HFFc6 (cell line): ENCODE measurements at regions not wholly inside any gene's neighbourhood (a gene's known extent, or its start where the extent isn't known, plus 50 kb on each side); places are given as distances from the start of the nearest gene placed in this dataset.

ENCODE experiments used
- DNase-seq: peaks from one replicate; pipeline ENCODE4 v3.0.0-alpha.2; 2018
- H3K27ac Mint-ChIP-seq: 2 replicates; pipeline ENCODE4 v1.8.0; 2020; ENCODE audit warnings: mild to moderate bottlenecking, mixed read lengths
- H3K27me3 Mint-ChIP-seq: 2 replicates; pipeline ENCODE4 v1.8.0; 2021; ENCODE audit warnings: mild to moderate bottlenecking, moderate library complexity, mixed read lengths; ENCODE audit not compliant: insufficient read depth
- H3K36me3 Mint-ChIP-seq: 2 replicates; pipeline ENCODE4 v1.8.0; 2021; ENCODE audit warnings: low read depth, mixed read lengths
- H3K4me1 Mint-ChIP-seq: 2 replicates; pipeline ENCODE4 v1.8.0; 2020; ENCODE audit warnings: low read depth, mixed read lengths
- H3K4me3 Mint-ChIP-seq: 2 replicates; pipeline ENCODE4 v1.8.0; 2020; ENCODE audit warnings: mild to moderate bottlenecking, moderate library complexity, mixed read lengths
- H3K9me3 Mint-ChIP-seq: 2 replicates; pipeline ENCODE4 v1.8.0; 2020; ENCODE audit warnings: mild to moderate bottlenecking, mixed read lengths
- TF ChIP-seq, protein P1 (sequence below): fragments of 200-600 bp; sonication (generic); IDR thresholded peaks from 2 replicates; pipeline ENCODE4 v1.5.0; 2021; ENCODE audit warnings: antibody characterized with exemption, mild to moderate bottlenecking

GRCh38 chr5:144742361-144742760, 571.7 kb downstream of the KCTD16 start:
- TF ChIP-seq, protein P1, sequence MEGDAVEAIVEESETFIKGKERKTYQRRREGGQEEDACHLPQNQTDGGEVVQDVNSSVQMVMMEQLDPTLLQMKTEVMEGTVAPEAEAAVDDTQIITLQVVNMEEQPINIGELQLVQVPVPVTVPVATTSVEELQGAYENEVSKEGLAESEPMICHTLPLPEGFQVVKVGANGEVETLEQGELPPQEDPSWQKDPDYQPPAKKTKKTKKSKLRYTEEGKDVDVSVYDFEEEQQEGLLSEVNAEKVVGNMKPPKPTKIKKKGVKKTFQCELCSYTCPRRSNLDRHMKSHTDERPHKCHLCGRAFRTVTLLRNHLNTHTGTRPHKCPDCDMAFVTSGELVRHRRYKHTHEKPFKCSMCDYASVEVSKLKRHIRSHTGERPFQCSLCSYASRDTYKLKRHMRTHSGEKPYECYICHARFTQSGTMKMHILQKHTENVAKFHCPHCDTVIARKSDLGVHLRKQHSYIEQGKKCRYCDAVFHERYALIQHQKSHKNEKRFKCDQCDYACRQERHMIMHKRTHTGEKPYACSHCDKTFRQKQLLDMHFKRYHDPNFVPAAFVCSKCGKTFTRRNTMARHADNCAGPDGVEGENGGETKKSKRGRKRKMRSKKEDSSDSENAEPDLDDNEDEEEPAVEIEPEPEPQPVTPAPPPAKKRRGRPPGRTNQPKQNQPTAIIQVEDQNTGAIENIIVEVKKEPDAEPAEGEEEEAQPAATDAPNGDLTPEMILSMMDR = no peak
- Mint-ChIP-seq H3K36me3 (peaks cover 7% of the 10 kb centered on the region; the same call in 1 of the 2 replicates), H3K4me3 (no peak overlapping the region), H3K9me3 (peaks cover 9% of the 10 kb centered on the region), H3K27me3 (peaks cover 4% of the 10 kb centered on the region), H3K4me1 (no peaks in the 10 kb centered on the region; the same call in 1 of the 2 replicates), H3K27ac (no peak overlapping the region)
- no peak for DNase-seq

GRCh38 chr5:144731786-144732185, 561.1 kb downstream of the KCTD16 start:
- no peak for DNase-seq
- Mint-ChIP-seq H3K4me3 (no peak overlapping the region), H3K4me1 (no peaks in the 10 kb centered on the region), H3K27me3 (peaks cover 2% of the 10 kb centered on the region), H3K9me3 (peaks cover 41% of the 10 kb centered on the region), H3K36me3 (peaks cover 28% of the 10 kb centered on the region), H3K27ac (no peak overlapping the region)
- TF ChIP-seq, protein P1 = no peak

GRCh38 chr5:144712090-144712489, 541.4 kb downstream of the KCTD16 start:
- no peak overlapping the region for H3K4me3 Mint-ChIP-seq
- H3K36me3 Mint-ChIP-seq = peaks cover 5% of the 10 kb centered on the region
- H3K27me3 Mint-ChIP-seq = peaks cover 2% of the 10 kb centered on the region
- no peak for DNase-seq
- TF ChIP-seq, protein P1 = no peak
- H3K9me3 Mint-ChIP-seq = no peaks in the 10 kb centered on the region; the same call in 1 of the 2 replicates
- no peaks in the 10 kb centered on the region for H3K4me1 Mint-ChIP-seq
- H3K27ac Mint-ChIP-seq = no peak overlapping the region

DNA sequence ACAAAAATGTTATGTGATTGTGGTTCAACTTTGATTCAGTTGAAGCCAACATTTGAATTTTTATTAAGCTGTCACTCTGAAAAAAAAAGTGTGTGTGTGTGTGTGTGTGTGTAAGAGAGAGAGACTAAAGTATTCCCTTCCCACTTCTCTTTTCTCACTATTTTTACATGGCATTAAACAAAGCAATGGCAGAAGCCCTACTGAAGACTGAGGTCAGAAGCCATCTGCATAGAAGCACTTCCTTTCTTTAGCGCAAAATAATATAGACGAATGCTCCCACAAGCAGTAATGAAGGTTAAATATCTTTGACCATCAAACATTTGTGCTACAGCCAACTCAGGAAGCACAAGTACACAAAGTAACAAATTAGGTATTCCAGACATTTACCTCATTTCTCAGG, 540.5 kb downstream of the KCTD16 start:
- TF ChIP-seq, protein P1 = no peak
- Mint-ChIP-seq H3K27me3 (peaks cover 2% of the 10 kb centered on the region), H3K36me3 (peaks cover 5% of the 10 kb centered on the region), H3K9me3 (no peaks in the 10 kb centered on the region; the same call in 1 of the 2 replicates), H3K4me1 (no peaks in the 10 kb centered on the region), H3K27ac (no peak overlapping the region), H3K4me3 (no peak overlapping the region)
- no peak for DNase-seq

- Mint-ChIP-seq H3K4me1 (no peaks in the 10 kb centered on the region), H3K4me3 (no peak overlapping the region), H3K36me3 (peaks cover 5% of the 10 kb centered on the region), H3K27ac (no peak overlapping the region), H3K27me3 (peaks cover 2% of the 10 kb centered on the region), H3K9me3 (no peaks in the 10 kb centered on the region; the same call in 1 of the 2 replicates)
- TF ChIP-seq, protein P1 = no peak
- no peak for DNase-seq
Measured at GRCh38 chr5:144710637-144711036, 540.0 kb downstream of the KCTD16 start.

- no peak for DNase-seq
- H3K27me3 Mint-ChIP-seq = no peaks in the 10 kb centered on the region; the same call in 1 of the 2 replicates
- no peak overlapping the region for H3K4me3 Mint-ChIP-seq
- no peak overlapping the region for H3K27ac Mint-ChIP-seq
- peaks cover 6% of the 10 kb centered on the region; the same call in 1 of the 2 replicates for H3K36me3 Mint-ChIP-seq
- TF ChIP-seq, protein P1 = no peak
- H3K4me1 Mint-ChIP-seq = peaks cover 21% of the 10 kb centered on the region
- H3K9me3 Mint-ChIP-seq = no peaks in the 10 kb centered on the region; the same call in 1 of the 2 replicates
Measured at GRCh38 chr5:144703776-144704175, 533.1 kb downstream of the KCTD16 start.
